ENCODE measurements at regions not wholly inside any gene's neighbourhood (a gene's known extent, or its start where the extent isn't known, plus 50 kb on each side); places are given as distances from the start of the nearest gene placed in this dataset.

DNA sequence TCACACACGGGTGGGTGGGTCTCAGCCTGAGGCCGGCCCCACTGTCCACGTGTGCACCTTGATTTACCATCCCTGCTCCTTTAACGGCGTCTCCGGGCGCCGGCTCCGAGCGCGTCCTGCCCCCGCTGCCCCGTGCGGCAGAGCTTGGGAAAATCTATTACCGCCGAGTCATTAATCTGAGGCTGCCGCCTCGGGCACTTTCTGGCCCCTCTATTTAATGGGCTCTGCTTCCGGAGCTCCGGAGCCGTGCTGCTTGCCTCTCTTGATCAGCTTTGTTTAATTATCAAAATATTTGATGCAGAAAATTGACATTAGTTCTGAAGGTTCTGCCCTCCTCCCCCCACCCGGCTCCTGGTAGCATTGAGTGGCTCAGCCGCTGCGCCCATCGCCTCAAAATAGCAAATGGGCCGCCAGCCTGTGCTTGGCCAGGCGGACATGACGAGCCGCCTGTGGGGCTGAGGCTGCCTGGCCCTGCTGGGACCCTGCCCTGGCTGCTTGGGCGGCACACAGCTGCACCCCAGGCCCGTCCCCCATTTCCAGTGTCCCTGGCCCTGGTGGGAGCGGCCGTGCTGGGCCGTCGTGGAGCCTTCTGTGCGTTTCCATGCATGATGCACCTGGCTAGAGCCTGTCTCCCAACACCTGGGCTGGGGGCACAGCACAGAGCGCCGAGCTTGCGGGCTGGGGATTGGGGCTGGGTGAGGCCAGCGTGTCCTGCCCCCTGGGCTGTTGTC is 81.6 kb upstream of the TTC34 start:
- H3K9me3 ChIP-seq (ENCODE audit: low read length): no peaks in the 10 kb centered on the region
- no peak overlapping the region for H2AFZ ChIP-seq (ENCODE audit: low read depth, low read length)
- H3K27me3 ChIP-seq (ENCODE audit: insufficient read depth, low read length): peaks cover 83% of the 10 kb centered on the region
- H3K4me1 ChIP-seq (ENCODE audit: insufficient read depth, low read length): no peaks in the 10 kb centered on the region
- H3K4me3 ChIP-seq (ENCODE audit: low read length): no peak overlapping the region
- no peaks in the 10 kb centered on the region for H3K36me3 ChIP-seq (ENCODE audit: insufficient read depth, low read length)

GRCh38 chr1:2885001-2885400 is 83.5 kb upstream of the TTC34 start:
- Histone ChIP-seq H3K36me3 (ENCODE audit: insufficient read depth, low read length) (no peaks in the 10 kb centered on the region), H2AFZ (ENCODE audit: low read depth, low read length) (no peak overlapping the region), H3K4me3 (ENCODE audit: low read length) (no peak overlapping the region), H3K4me1 (ENCODE audit: insufficient read depth, low read length) (no peaks in the 10 kb centered on the region), H3K9me3 (ENCODE audit: low read length) (no peaks in the 10 kb centered on the region), H3K27me3 (ENCODE audit: insufficient read depth, low read length) (peaks cover 83% of the 10 kb centered on the region)

- Histone ChIP-seq H3K4me1 (ENCODE audit: insufficient read depth, low read length) (no peaks in the 10 kb centered on the region), H3K36me3 (ENCODE audit: insufficient read depth, low read length) (no peaks in the 10 kb centered on the region), H3K27me3 (ENCODE audit: insufficient read depth, low read length) (peaks cover 86% of the 10 kb centered on the region), H2AFZ (ENCODE audit: low read depth, low read length) (no peak overlapping the region), H3K9me3 (ENCODE audit: low read length) (no peaks in the 10 kb centered on the region), H3K4me3 (ENCODE audit: low read length) (no peak overlapping the region)
Measured at GRCh38 chr1:2886631-2887030, 85.1 kb upstream of the TTC34 start.

GRCh38 chr1:2887941-2888855 is 86.7 kb upstream of the TTC34 start:
- Histone ChIP-seq H3K4me3 (ENCODE audit: low read length) (no peak overlapping the region), H3K9me3 (ENCODE audit: low read length) (no peaks in the 10 kb centered on the region), H2AFZ (ENCODE audit: low read depth, low read length) (no peak overlapping the region), H3K4me1 (ENCODE audit: insufficient read depth, low read length) (no peaks in the 10 kb centered on the region), H3K27me3 (ENCODE audit: insufficient read depth, low read length) (peaks cover 80% of the 10 kb centered on the region), H3K36me3 (ENCODE audit: insufficient read depth, low read length) (no peaks in the 10 kb centered on the region)

GRCh38 chr1:2890221-2890850 is 88.8 kb upstream of the TTC34 start:
- Histone ChIP-seq H3K36me3 (ENCODE audit: insufficient read depth, low read length) (no peaks in the 10 kb centered on the region), H3K9me3 (ENCODE audit: low read length) (no peaks in the 10 kb centered on the region), H3K4me1 (ENCODE audit: insufficient read depth, low read length) (no peaks in the 10 kb centered on the region), H3K4me3 (ENCODE audit: low read length) (no peak overlapping the region), H2AFZ (ENCODE audit: low read depth, low read length) (no peak overlapping the region), H3K27me3 (ENCODE audit: insufficient read depth, low read length) (peaks cover 68% of the 10 kb centered on the region)

DNA sequence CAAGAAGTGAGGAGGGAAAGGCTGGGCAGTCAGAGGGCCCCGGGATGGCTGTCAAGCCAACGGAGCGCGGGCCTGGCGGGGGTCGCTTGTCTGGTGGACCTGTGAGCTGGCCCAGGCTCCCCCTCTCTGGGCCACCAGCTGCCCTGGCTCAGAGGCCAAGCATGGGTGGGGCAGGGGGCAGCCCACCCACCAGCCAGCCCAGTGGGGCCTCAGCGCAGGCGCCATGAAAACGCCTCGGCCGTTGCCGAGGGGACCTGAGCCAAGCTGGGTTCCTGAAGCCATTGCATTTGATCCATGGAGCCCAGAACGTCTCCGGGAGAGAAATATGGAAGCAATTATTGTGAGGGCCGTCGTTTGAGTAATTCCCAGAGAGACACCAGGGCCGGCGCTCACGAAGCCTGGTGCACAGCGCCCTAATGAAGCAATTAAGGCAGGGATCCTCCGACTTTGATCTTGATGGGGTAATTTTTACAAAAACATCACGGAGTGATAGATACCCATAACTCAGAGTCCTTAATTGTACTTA is 90.5 kb upstream of the TTC34 start:
- Histone ChIP-seq H3K9me3 (ENCODE audit: low read length) (no peaks in the 10 kb centered on the region), H2AFZ (ENCODE audit: low read depth, low read length) (no peak overlapping the region), H3K4me1 (ENCODE audit: insufficient read depth, low read length) (no peaks in the 10 kb centered on the region), H3K4me3 (ENCODE audit: low read length) (no peak overlapping the region), H3K36me3 (ENCODE audit: insufficient read depth, low read length) (no peaks in the 10 kb centered on the region), H3K27me3 (ENCODE audit: insufficient read depth, low read length) (peaks cover 56% of the 10 kb centered on the region)

- H2AFZ ChIP-seq (ENCODE audit: low read depth, low read length): no peak overlapping the region
- no peaks in the 10 kb centered on the region for H3K36me3 ChIP-seq (ENCODE audit: insufficient read depth, low read length)
- H3K27me3 ChIP-seq (ENCODE audit: insufficient read depth, low read length): peaks cover 44% of the 10 kb centered on the region
- H3K9me3 ChIP-seq (ENCODE audit: low read length): no peaks in the 10 kb centered on the region
- no peak overlapping the region for H3K4me3 ChIP-seq (ENCODE audit: low read length)
- H3K4me1 ChIP-seq (ENCODE audit: insufficient read depth, low read length): no peaks in the 10 kb centered on the region
Measured at GRCh38 chr1:2893473-2894120, 92.1 kb upstream of the TTC34 start.

DNA sequence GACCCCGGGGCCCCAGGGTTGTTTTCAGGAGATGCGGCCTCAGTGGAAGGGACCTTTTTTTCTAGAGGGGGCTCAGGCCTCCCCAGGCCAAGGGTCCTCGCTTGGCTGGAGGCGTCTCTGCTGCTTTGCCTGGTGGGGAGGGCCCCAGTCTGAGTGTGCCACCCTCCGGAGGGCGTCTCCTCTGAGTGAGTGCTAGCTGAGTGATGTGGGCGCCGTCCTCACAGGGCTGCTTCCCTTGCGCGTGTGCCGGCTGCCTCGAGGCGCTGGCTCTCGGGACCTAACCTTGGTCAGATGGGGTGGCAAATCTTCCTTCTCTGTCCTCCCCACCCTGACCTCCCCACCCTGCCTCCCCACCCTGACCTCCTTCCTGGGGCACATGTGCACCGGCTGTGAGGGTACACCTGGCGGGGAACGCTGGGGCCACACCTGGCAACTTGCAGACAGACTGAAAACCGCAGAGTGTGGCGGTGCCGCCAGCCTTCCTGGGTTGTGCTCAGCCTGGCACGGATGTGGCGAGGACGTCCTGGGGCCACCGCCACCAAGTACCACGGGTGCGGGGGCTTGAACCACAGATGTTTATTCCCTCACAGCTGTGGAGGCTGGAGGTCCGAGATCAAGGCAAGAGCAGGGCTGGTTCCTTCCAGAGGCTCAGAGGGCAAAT is 93.0 kb upstream of the TTC34 start:
- H2AFZ ChIP-seq (ENCODE audit: low read depth, low read length): no peak overlapping the region
- peaks cover 41% of the 10 kb centered on the region for H3K27me3 ChIP-seq (ENCODE audit: insufficient read depth, low read length)
- H3K4me1 ChIP-seq (ENCODE audit: insufficient read depth, low read length): no peaks in the 10 kb centered on the region
- no peaks in the 10 kb centered on the region for H3K9me3 ChIP-seq (ENCODE audit: low read length)
- no peaks in the 10 kb centered on the region for H3K36me3 ChIP-seq (ENCODE audit: insufficient read depth, low read length)
- H3K4me3 ChIP-seq (ENCODE audit: low read length): no peak overlapping the region

- Histone ChIP-seq H3K4me3 (ENCODE audit: low read length) (no peak overlapping the region), H3K9me3 (ENCODE audit: low read length) (no peaks in the 10 kb centered on the region), H2AFZ (ENCODE audit: low read depth, low read length) (no peak overlapping the region), H3K4me1 (ENCODE audit: insufficient read depth, low read length) (no peaks in the 10 kb centered on the region), H3K27me3 (ENCODE audit: insufficient read depth, low read length) (peaks cover 35% of the 10 kb centered on the region), H3K36me3 (ENCODE audit: insufficient read depth, low read length) (no peaks in the 10 kb centered on the region)
Measured at GRCh38 chr1:2896824-2897223, 95.3 kb upstream of the TTC34 start.

- no peak overlapping the region for H3K4me3 ChIP-seq (ENCODE audit: low read length)
- no peak overlapping the region for H2AFZ ChIP-seq (ENCODE audit: low read depth, low read length)
- H3K27me3 ChIP-seq (ENCODE audit: insufficient read depth, low read length): peaks cover 54% of the 10 kb centered on the region
- no peaks in the 10 kb centered on the region for H3K4me1 ChIP-seq (ENCODE audit: insufficient read depth, low read length)
- H3K36me3 ChIP-seq (ENCODE audit: insufficient read depth, low read length): no peaks in the 10 kb centered on the region
- H3K9me3 ChIP-seq (ENCODE audit: low read length): no peaks in the 10 kb centered on the region
Measured at GRCh38 chr1:2903226-2903625, 101.7 kb upstream of the TTC34 start.

GRCh38 chr1:2904191-2904590 is 102.7 kb upstream of the TTC34 start:
- H3K36me3 ChIP-seq (ENCODE audit: insufficient read depth, low read length): no peaks in the 10 kb centered on the region
- H2AFZ ChIP-seq (ENCODE audit: low read depth, low read length): no peak overlapping the region
- no peak overlapping the region for H3K4me3 ChIP-seq (ENCODE audit: low read length)
- H3K27me3 ChIP-seq (ENCODE audit: insufficient read depth, low read length): peaks cover 59% of the 10 kb centered on the region
- H3K4me1 ChIP-seq (ENCODE audit: insufficient read depth, low read length): no peaks in the 10 kb centered on the region
- no peaks in the 10 kb centered on the region for H3K9me3 ChIP-seq (ENCODE audit: low read length)

- H2AFZ ChIP-seq (ENCODE audit: low read depth, low read length): no peak overlapping the region
- H3K27me3 ChIP-seq (ENCODE audit: insufficient read depth, low read length): peaks cover 62% of the 10 kb centered on the region
- H3K9me3 ChIP-seq (ENCODE audit: low read length): no peaks in the 10 kb centered on the region
- H3K36me3 ChIP-seq (ENCODE audit: insufficient read depth, low read length): no peaks in the 10 kb centered on the region
- H3K4me1 ChIP-seq (ENCODE audit: insufficient read depth, low read length): no peaks in the 10 kb centered on the region
- no peak overlapping the region for H3K4me3 ChIP-seq (ENCODE audit: low read length)
Measured at GRCh38 chr1:2905356-2905755, 103.9 kb upstream of the TTC34 start.
